NT2/D1 (cell line): ENCODE measurements at regions not wholly inside any gene's neighbourhood (a gene's known extent, or its start where the extent isn't known, plus 50 kb on each side); places are given as distances from the start of the nearest gene placed in this dataset.

Source experiments
- YY1 ChIP-seq: IDR thresholded peaks from 2 replicates; pipeline ENCODE4 v1.6.1; 2011; ENCODE audit not compliant: insufficient read length, insufficient read depth
- ZNF274 ChIP-seq: IDR thresholded peaks from 2 replicates; pipeline ENCODE4 v1.6.1; 2011; ENCODE audit warnings: mild to moderate bottlenecking, low read depth, low read length

- no peak for TF ChIP-seq ZNF274
- no peak for TF ChIP-seq YY1
Measured at GRCh38 chr4:19523964-19524363, 727.7 kb upstream of the SLIT2 start.
